Panc1 (cell line): ENCODE measurements at regions not wholly inside any gene's neighbourhood (a gene's known extent, or its start where the extent isn't known, plus 50 kb on each side); places are given as distances from the start of the nearest gene placed in this dataset.

Experiments
- ATAC-seq: fragments of 200-7000 bp; cut with Tn5 transposase; 2 replicates; pipeline ENCODE4 v1.9.1; 2020; ENCODE audit warnings: mild to moderate bottlenecking, moderate library complexity
- BruUV-seq: library from RNA; stranded (reverse); fragments of 400-500 nt; replicated peaks from 2 replicates; lab custom pipeline; 2021; lab: Mats Ljungman, UMichigan
- CTCF ChIA-PET: fragments of 300-600 bp; sonication (Branson Sonifier 250); formaldehyde crosslinking; loops from one replicate; lab custom pipeline; 2022; ENCODE audit warnings: antibody characterized with exemption; lab: Charles Lee
- POLR2A ChIA-PET: fragments of 300-600 bp; sonication (Branson Sonifier 250); formaldehyde crosslinking; loops from one replicate; lab custom pipeline; 2022; ENCODE audit warnings: antibody characterized with exemption; lab: Charles Lee
- DNase-seq: peaks from one replicate; pipeline ENCODE4 v3.0.0-alpha.2; 2010; ENCODE audit warnings: low read depth, low spot score
- H3K27ac ChIP-seq: 2 replicates; pipeline ENCODE4 v1.5.1; 2011; ENCODE audit warnings: mild to moderate bottlenecking, low read length, inconsistent platforms
- H3K27me3 ChIP-seq: fragments of 200-500 bp; sonication (Bioruptor generic); 2 replicates; pipeline ENCODE4 v1.6.0; 2014; ENCODE audit warnings: low read length, inconsistent platforms; ENCODE audit not compliant: control insufficient read depth, insufficient read depth
- H3K36me3 ChIP-seq: fragments of 200-500 bp; sonication (Bioruptor generic); 2 replicates; pipeline ENCODE4 v1.5.1; 2014; ENCODE audit warnings: inconsistent platforms, mild to moderate bottlenecking, low read length, moderate library complexity; ENCODE audit not compliant: control insufficient read depth, insufficient read depth
- H3K4me1 ChIP-seq: 2 replicates; pipeline ENCODE4 v1.5.1; 2011; ENCODE audit warnings: inconsistent platforms, mild to moderate bottlenecking, low read length, moderate library complexity; ENCODE audit not compliant: control insufficient read depth, insufficient read depth
- H3K4me3 ChIP-seq, 2 experiments: 2 replicates each; pipeline ENCODE4 v1.5.1; 2011 to 2012; ENCODE audit warnings: low read depth in 2 of 2, low read length in 2 of 2, mild to moderate bottlenecking in 2 of 2, inconsistent platforms in 1 of 2, moderate library complexity in 1 of 2
- H3K9me3 ChIP-seq: fragments of 200-500 bp; sonication (Bioruptor generic); 2 replicates; pipeline ENCODE4 v1.5.1; 2014; ENCODE audit warnings: low read depth, mild to moderate bottlenecking, inconsistent platforms, low read length, moderate library complexity; ENCODE audit not compliant: control insufficient read depth, insufficient read depth
- CTCF ChIP-seq: fragments of 450-650 bp; IDR thresholded peaks from 2 replicates; pipeline ENCODE4 v1.5.1; 2017; ENCODE audit warnings: mild to moderate bottlenecking
- POLR2AphosphoS5 ChIP-seq: IDR thresholded peaks from 2 replicates; pipeline ENCODE4 v1.6.1; 2012; ENCODE audit warnings: mild to moderate bottlenecking, low read depth, low read length, moderate library complexity
- SIN3A ChIP-seq: IDR thresholded peaks from 2 replicates; pipeline ENCODE4 v1.6.1; 2012; ENCODE audit warnings: low read depth, mild to moderate bottlenecking, low read length, moderate library complexity, borderline replicate concordance; ENCODE audit not compliant: insufficient read depth
- TCF7L2 ChIP-seq: IDR thresholded peaks from 2 replicates; pipeline ENCODE4 v1.6.1; 2011; ENCODE audit warnings: mild to moderate bottlenecking, low read depth, low read length, inconsistent platforms
- in situ Hi-C: cut with HindIII; loops from 2 replicates; pipeline ENCODE4 v1.10.0; 2016; ENCODE audit warnings: low sequenced_read_pairs, low pct_unique_long_range_greater_than_20kb
- intact Hi-C: fragments of 100-400 bp; cut with micrococcal nuclease; formaldehyde crosslinking; loops from one replicate; pipeline ENCODE4 v1.10.0; 2022; ENCODE audit not compliant: unreplicated experiment
- TF ChIP-seq, protein P1 (sequence below), 2 experiments: IDR thresholded peaks; 2 replicates each; pipeline ENCODE4 v1.6.1; 2011 to 2012; ENCODE audit warnings: low read depth in 2 of 2, control low read depth in 1 of 2, low read length in 1 of 2, mild to moderate bottlenecking in 1 of 2, moderate library complexity in 1 of 2; ENCODE audit not compliant: insufficient read depth in 1 of 2

GRCh38 chr18:31244771-31245394, 73.1 kb upstream of the DSG1 start:
- Histone ChIP-seq H3K4me1 (no peaks in the 10 kb centered on the region; the same call in 1 of the 2 replicates), H3K27ac (no peak overlapping the region), H3K27me3 (no peaks in the 10 kb centered on the region), H3K9me3 (no peaks in the 10 kb centered on the region), H3K4me3 (no peak overlapping the region), H3K36me3 (no peaks in the 10 kb centered on the region)
- CTCF ChIA-PET: no interaction called here
- no peak for DNase-seq
- BruUV-seq: no TSS peak
- TF ChIP-seq CTCF (no peak), SIN3A (no peak), POLR2AphosphoS5 (no peak), TCF7L2 (no peak)
- TF ChIP-seq, protein P1, sequence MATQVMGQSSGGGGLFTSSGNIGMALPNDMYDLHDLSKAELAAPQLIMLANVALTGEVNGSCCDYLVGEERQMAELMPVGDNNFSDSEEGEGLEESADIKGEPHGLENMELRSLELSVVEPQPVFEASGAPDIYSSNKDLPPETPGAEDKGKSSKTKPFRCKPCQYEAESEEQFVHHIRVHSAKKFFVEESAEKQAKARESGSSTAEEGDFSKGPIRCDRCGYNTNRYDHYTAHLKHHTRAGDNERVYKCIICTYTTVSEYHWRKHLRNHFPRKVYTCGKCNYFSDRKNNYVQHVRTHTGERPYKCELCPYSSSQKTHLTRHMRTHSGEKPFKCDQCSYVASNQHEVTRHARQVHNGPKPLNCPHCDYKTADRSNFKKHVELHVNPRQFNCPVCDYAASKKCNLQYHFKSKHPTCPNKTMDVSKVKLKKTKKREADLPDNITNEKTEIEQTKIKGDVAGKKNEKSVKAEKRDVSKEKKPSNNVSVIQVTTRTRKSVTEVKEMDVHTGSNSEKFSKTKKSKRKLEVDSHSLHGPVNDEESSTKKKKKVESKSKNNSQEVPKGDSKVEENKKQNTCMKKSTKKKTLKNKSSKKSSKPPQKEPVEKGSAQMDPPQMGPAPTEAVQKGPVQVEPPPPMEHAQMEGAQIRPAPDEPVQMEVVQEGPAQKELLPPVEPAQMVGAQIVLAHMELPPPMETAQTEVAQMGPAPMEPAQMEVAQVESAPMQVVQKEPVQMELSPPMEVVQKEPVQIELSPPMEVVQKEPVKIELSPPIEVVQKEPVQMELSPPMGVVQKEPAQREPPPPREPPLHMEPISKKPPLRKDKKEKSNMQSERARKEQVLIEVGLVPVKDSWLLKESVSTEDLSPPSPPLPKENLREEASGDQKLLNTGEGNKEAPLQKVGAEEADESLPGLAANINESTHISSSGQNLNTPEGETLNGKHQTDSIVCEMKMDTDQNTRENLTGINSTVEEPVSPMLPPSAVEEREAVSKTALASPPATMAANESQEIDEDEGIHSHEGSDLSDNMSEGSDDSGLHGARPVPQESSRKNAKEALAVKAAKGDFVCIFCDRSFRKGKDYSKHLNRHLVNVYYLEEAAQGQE (IDR thresholded peaks at IDR 0.05; ENCODE audit: insufficient read depth in 1 of 2, low read depth in 2 of 2, low read length in 1 of 2): no peak
- intact Hi-C loops: no loop called here
- in situ Hi-C loops: no loop called here
- no peak for ATAC-seq
- POLR2A ChIA-PET: no interaction called here

GRCh38 chr18:31245820-31246219, 72.1 kb upstream of the DSG1 start:
- BruUV-seq: no TSS peak
- CTCF ChIA-PET: no interaction called here
- H3K36me3 ChIP-seq: no peaks in the 10 kb centered on the region
- no peak for ATAC-seq
- DNase-seq: no peak
- no peak overlapping the region for H3K27ac ChIP-seq
- H3K9me3 ChIP-seq: no peaks in the 10 kb centered on the region
- intact Hi-C loops: no loop called here
- H3K27me3 ChIP-seq: no peaks in the 10 kb centered on the region
- in situ Hi-C loops: no loop called here
- H3K4me1 ChIP-seq: no peaks in the 10 kb centered on the region; the same call in 1 of the 2 replicates
- POLR2A ChIA-PET: no interaction called here
- no peak overlapping the region for H3K4me3 ChIP-seq
- no peak for TF ChIP-seq SIN3A
- no peak for TF ChIP-seq POLR2AphosphoS5
- TF ChIP-seq, protein P1 (IDR thresholded peaks at IDR 0.05; ENCODE audit: insufficient read depth in 1 of 2, low read depth in 2 of 2, low read length in 1 of 2): no peak
- no peak for TF ChIP-seq CTCF
- no peak for TF ChIP-seq TCF7L2
